NCI-H345 treated with DMSO at 0.1 percent for 48 hours (cell line): ENCODE measurements at regions not wholly inside any gene's neighbourhood (a gene's known extent, or its start where the extent isn't known, plus 50 kb on each side); places are given as distances from the start of the nearest gene placed in this dataset.
"Not testable (repeated sequence)": the region's sequence is repeated elsewhere in the genome, so short reads cannot be mapped to it uniquely, and the experiment has no call there.

Experiments used
- DNase-seq: peaks from one replicate; lab custom pipeline; 2025; ENCODE audit not compliant: unreplicated experiment; lab: John Stamatoyannopoulos, UW

GRCh38 chr9:34907044-34907443, 51.0 kb upstream of the PHF24 start:
- no peak for DNase-seq

DNA sequence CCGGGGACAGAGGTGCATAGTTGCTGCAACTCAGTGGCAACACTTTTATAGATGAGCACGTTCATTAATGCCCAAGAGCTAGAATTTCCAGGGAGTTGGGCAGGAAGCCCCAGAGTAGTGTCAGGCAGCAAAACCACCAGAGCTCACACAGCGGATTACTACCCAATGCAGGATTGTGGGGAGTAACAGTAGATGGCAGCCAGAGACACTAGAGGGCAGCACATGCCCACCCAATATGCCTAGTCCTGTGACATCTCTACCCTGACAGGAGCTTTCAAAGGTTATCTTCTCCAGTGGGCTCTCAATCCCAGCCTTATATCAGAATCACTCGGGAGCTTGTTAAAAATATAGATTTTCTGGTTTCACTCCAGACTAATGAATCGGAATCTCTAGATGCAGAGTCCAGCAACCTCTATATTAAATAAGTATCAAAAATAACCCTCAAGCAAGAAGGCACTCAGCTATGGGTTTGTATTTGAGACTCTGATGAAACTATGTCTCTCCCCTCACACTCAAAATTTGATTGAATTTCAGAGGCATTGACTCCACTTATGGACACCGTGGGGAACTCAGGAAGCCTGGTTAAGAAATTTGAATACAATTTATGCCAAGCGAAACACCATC, 58.4 kb upstream of the PHF24 start:
- DNase-seq, result peak; percentile 46

GRCh38 chr9:34898846-34899245, 59.2 kb upstream of the PHF24 start:
- DNase-seq, result no peak

DNA sequence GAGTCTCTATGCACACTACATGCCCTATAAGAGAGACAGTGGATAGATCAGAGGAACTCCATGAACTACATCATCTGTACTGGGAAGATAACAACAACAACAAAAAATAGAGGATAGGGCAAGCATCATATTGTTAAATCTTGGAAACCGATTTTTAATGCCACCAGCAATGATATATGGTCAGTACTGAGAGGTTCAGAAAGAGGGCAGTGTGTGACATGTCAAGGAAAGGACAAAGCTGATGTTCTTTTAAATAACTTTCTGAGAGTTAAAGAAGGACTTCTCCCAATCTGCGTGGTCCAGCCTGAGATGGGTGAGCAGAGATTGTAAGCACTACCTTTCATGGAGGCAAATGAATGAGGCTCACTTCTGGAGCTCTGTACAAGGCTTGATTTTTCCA, 62.0 kb upstream of the PHF24 start:
- no peak for DNase-seq

DNA sequence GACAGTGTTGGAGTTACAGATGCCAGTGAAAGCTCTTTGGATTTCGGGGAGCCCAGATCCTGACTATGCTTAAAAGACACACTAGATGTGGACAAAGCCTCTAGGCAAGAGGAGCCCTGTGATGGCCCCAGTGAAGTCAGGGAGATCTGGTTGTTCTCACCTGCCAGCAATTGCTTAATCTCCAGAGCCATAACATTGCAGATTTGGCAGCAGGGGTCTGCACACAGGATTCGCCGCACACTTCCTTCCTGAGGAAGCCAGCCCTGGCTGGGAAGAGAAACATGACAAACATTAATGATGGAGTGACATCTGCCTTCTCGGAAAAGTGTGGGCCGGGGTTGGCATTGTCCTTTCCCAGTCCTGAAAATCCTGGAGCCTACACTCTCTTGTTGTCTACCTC, 65.2 kb upstream of the PHF24 start:
- DNase-seq, result no peak

GRCh38 chr9:34891386-34891785, 66.7 kb upstream of the PHF24 start:
- DNase-seq, result no peak

- DNase-seq, result no peak
Measured at GRCh38 chr9:34887841-34888240, 70.2 kb upstream of the PHF24 start.

DNA sequence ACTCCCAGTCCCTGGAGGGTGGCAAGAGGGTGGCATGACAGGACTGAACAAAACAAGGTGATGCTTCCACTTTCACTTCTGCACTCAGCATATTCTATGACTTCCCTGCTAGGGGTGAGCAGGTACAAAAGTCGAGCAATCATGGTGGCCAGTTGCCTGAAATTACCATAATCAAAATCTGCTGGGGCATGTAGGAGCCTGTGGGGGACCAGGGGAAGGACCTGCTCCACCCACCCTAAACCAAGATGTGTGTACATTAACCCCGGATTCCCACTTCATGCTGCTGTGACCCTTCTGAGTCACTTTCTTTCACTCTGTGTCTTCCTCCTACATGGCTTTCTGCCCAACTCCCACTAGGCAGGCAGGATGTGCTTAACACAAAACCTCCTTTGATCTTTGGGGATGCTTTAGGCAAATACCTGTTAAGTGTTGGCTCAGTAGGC, 73.3 kb upstream of the PHF24 start:
- no peak for DNase-seq

GRCh38 chr9:34876096-34876495, 82.0 kb upstream of the PHF24 start:
- no peak for DNase-seq

DNA sequence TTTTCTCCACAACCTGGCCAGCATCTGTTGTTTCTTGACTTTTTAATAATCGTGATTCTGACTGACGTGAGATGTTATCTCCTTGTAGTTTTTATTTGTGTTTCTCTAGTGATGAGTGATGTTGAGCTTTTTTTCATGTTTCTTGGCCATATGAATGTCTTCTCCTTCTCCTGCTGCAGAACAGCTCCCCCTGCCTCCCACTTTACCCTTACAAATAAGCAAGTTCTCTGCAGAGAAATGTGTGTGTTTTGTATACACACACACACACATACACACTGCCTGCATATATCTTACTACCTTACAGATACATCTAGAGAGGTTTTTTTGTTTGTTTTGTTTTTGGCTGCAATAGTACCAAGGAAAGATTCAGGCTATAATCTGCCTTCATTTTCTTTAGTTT, 88.7 kb upstream of the PHF24 start:
- DNase-seq, result no peak

GRCh38 chr9:34866614-34867013, 91.5 kb upstream of the PHF24 start:
- no peak for DNase-seq

DNA sequence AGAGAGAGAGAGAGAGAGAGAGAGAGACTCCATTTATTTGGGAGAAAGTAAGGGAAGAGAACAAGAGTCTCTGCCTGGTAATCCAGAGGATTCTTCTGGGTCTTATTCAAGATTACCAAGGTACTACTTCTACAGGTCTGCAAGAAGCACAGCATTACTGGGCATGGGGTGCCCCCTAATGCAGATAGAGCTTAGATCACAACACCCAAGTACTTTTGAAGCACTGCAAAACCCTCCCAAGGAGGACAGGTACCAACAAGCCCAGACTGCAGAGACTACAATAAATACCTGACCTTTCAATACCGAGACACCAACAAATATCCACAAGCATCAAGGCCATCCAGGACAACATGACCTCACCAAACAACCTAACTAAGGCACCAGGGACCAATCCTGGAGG, 94.7 kb upstream of the PHF24 start:
- no peak for DNase-seq

DNA sequence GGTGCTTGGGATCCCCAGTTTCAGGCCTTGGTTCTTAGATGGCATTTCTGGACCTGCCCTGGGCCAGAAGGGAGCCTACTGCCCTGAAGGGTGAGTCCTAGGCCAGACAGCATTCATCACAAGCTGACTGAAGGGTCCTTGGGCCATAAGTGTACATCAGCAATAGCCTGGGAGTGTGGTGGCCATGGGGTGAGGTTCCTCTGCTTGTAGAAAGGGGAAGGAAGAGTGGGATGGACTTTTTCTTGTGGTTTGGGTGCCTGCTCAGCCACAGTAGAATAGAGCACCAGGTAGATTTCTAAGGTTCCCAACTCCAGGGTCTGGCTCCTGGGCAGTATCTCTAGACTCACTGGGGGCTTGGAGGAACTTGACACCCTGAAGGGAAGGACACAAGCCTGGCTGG, 95.2 kb upstream of the PHF24 start:
- no peak for DNase-seq

DNA sequence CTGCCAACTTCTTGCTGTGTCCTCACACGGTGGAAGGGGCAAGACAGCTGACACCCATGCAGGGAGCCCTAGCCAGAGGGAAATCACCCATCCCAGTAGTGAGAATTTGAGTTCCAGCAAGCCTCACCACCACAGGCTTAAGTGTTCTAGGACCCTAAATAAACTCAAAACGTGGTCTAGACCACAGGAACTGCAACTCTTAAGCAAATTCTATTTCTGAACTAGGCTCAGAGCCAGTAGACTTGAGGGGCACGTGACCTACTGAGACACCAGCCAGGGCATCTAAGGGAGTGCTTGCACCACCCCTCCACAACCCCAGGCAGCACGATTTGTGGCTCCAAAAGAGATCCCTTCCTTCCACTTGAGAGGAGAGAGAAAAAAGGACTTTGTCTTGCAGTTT, 96.0 kb upstream of the PHF24 start:
- DNase-seq, result no peak

GRCh38 chr9:34855016-34855415, 103.1 kb upstream of the PHF24 start:
- not testable (repeated sequence) for DNase-seq

DNA sequence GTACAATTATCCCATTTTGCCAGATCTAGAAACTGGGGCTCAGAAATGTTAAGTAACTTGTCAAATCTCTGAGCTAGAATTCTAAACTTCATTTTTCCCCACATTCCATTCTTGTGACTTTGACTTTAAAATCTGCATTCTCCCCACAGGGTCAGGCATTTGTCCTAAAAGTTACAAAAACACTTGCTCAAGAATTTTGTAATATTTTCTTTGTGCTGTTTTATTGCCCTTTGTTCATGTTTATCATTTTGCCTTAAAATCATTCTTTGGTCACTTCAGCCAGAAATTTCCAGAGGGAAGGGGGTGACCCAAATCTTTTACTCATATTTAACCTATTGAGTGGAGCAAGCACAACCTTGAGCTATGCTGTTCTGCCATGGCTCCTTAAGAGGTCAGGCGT, 120.1 kb upstream of the CCL21 start:
- DNase-seq, result no peak

DNA sequence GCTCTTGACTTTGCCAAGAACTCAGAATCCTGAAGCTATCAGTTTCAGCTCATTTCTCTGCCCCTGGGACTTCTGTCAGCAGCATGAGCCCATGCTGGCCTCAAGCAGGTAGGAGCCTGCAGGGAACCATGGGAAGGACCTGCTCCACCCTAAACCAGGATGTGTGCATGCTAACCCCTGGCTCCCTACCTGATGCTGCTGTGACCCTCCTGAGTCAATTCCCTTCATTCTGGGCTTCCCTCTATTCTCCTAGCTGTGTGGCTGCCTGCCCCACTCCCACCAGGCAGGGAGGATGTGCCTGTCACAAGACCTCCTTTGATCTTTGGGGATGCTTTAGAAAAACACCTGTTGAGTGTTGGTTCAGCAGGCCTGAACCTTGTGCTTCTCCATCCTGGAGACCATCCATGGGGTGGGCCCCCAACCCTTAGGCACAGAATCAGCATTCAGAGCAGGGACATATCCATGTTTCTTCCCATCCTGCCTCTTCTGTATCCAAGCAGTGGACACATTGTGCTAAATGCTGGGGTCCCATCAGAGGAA, 117.1 kb upstream of the CCL21 start:
- no peak for DNase-seq

DNA sequence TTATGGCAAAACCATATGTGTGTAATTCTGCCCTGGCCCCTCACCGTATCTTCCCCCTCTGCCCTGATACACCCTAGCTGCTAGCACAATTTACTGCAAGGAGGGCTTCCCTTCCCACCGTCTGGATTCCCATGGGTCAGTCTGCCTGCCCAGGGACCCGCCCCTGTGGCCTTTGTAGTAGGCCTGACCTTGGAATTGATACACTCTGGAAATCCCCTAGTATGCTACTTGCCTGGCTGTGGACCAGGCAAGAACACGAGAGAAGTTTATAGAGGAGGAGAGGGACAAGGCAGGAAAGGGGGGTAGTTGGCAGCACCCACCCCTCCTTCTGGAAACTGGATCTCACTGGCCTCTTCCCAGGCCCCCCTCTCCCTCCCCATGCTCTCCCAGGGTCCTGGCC, 115.8 kb upstream of the CCL21 start:
- no peak for DNase-seq

DNA sequence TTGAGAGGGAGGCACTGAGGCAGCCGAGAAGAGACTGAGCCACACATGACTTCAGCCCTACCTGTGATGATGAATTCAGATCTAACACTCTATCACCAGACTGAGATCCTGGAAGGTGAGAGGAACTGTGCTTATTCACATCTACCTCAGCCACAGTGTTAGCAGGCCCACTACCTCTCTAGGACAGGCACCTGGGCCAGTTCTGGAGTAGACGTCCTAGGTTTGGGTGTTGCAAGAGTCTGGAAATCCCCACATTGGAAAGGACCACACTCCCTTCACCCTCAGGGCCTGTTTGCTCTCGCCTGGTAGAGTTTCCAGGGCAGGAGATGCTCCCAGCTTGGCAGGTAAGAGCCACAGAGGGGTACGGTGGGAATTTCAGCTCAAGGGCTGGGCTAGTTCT, 113.8 kb upstream of the CCL21 start:
- DNase-seq, result no peak

GRCh38 chr9:34810187-34810524, 100.2 kb upstream of the CCL21 start:
- no peak for DNase-seq

DNA sequence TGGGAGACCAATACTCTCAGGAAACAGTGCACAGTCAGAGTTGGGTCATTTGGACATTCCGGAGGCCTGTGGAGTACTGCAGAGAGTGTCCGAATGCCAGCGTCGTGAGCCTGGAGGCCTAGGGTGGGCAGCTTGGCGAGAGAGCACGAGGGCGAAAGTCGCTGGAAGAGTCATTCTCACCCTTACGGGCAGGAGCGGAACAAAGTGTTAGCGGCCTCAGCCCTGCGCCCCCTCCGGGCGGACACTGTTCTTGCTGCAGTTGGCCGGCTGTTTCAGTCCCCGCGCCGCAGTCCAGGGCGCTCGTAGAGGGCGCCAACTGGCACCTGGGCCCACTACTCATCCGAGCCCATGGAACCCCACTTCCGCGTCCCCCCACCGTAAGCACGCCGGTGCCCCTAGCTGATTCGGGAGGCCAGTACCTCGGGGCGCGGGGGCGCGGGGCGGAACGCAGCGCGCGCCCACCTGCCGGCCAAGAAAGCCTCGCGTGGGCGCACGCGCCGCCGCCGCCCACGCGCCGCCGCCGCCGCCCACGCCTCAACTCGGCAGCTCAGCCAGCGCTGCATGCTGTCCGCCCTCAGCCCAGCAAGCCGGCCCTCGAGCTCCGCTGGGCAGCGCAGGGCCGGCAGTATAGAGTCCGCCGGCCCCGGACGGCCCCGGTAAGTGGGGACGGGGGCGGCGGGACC, 99.7 kb upstream of the CCL21 start:
- no peak for DNase-seq

DNA sequence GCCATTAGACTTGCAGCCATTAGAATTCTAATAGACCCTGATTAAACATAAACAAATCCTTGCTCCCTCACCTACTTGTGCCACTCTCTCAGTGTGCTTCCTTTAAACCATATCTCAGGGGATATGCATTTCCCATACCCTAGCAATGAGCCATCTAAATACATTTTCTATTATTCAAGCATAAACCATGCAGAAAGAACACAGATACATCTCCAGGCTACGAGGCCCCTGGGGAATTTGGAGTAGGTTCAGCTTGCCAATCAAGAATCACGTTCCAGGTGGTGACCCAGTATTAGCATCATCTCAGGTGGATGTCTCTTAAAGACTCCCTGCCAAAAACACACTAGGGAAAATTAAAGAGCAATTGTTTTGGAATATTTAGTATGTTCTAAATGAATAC, 93.0 kb upstream of the CCL21 start:
- DNase-seq, result peak; percentile 17

DNA sequence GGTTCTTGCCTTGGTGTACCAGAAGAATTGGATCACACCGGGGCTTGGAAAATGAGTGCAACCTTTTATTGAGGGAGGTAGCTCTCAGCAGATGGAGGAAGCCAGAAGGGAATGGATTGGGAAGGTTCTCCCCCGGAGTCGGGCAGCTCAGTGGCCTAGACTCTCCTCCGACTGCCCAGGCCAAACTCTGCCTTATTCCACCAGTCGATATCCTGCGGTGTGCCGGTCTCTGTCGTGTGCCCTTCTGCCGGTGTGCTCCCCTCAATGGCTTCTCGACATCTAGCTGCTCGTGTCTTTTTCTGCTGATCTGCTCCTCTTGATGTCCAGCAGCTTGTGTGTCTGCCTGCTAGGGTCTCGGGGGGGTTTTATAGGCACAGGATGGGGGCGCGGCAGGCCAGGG, 87.4 kb upstream of the CCL21 start:
- DNase-seq, result no peak
